Islet of Langerhans (tissue), 1 donor: ENCODE measurements at regions not wholly inside any gene's neighbourhood (a gene's known extent, or its start where the extent isn't known, plus 50 kb on each side); places are given as distances from the start of the nearest gene placed in this dataset.

Experiments used
- FAIRE-seq: peaks from one replicate; lab custom pipeline; 2011; peaks lifted over from hg19 to GRCh38; lab: Jason Lieb, UNC

GRCh38 chr10:4383651-4384098, 442.3 kb upstream of the AKR1E2 start:
- FAIRE-seq, result no peak

GRCh38 chr10:4382811-4383210, 443.2 kb upstream of the AKR1E2 start:
- no peak for FAIRE-seq

- FAIRE-seq, result no peak
These were observed 452.4 kb upstream of the AKR1E2 start for GRCh38 chr10:4373612-4374011.

GRCh38 chr10:4373098-4373497, 452.9 kb upstream of the AKR1E2 start:
- FAIRE-seq, result no peak

GRCh38 chr10:4372601-4373000, 453.4 kb upstream of the AKR1E2 start:
- no peak for FAIRE-seq

GRCh38 chr10:4371691-4372295, 454.2 kb upstream of the AKR1E2 start:
- no peak for FAIRE-seq

GRCh38 chr10:4370376-4370775, 455.6 kb upstream of the AKR1E2 start:
- FAIRE-seq, result no peak

- no peak for FAIRE-seq
These were observed 464.4 kb upstream of the AKR1E2 start for GRCh38 chr10:4361581-4361980.

GRCh38 chr10:4359003-4359402, 467.0 kb upstream of the AKR1E2 start:
- no peak for FAIRE-seq

GRCh38 chr10:4357911-4358310, 468.1 kb upstream of the AKR1E2 start:
- FAIRE-seq, result no peak

GRCh38 chr10:4355350-4355749, 470.7 kb upstream of the AKR1E2 start:
- no peak for FAIRE-seq

- FAIRE-seq, result peak; percentile 33
These were observed 471.6 kb upstream of the AKR1E2 start for GRCh38 chr10:4354382-4354812.

- FAIRE-seq, result peak; percentile 98
These were observed 472.0 kb upstream of the AKR1E2 start for GRCh38 chr10:4353964-4354363.

- peak; percentile 30 for FAIRE-seq
These were observed 472.9 kb upstream of the AKR1E2 start for GRCh38 chr10:4353059-4353655.

- peak; percentile 24 for FAIRE-seq
These were observed 473.5 kb upstream of the AKR1E2 start for GRCh38 chr10:4352414-4352961.

GRCh38 chr10:4351723-4352413, 474.1 kb upstream of the AKR1E2 start:
- no peak for FAIRE-seq

GRCh38 chr10:4347397-4347796, 478.6 kb upstream of the AKR1E2 start:
- FAIRE-seq, result no peak

- FAIRE-seq, result no peak
These were observed 479.9 kb upstream of the AKR1E2 start for GRCh38 chr10:4345877-4346646.

- FAIRE-seq, result no peak
These were observed 481.5 kb upstream of the AKR1E2 start for GRCh38 chr10:4344492-4344994.

- no peak for FAIRE-seq
These were observed 482.1 kb upstream of the AKR1E2 start for GRCh38 chr10:4343873-4344272.

- no peak for FAIRE-seq
These were observed 482.9 kb upstream of the AKR1E2 start for GRCh38 chr10:4343091-4343490.

GRCh38 chr10:4338768-4339167, 487.2 kb upstream of the AKR1E2 start:
- FAIRE-seq, result no peak
